T-cell (primary cell): ENCODE measurements at regions not wholly inside any gene's neighbourhood (a gene's known extent, or its start where the extent isn't known, plus 50 kb on each side); places are given as distances from the start of the nearest gene placed in this dataset.
"Not testable (repeated sequence)": the region's sequence is repeated elsewhere in the genome, so short reads cannot be mapped to it uniquely, and the experiment has no call there.

Experiments
- ATAC-seq, 4 experiments: fragments of 200-7000 bp in 3 of 4; fragments of 150-1000 bp in 1 of 4; cut with Tn5 transposase; replicated peaks in 1 of 4; 1 replicate in 3 of 4; 2 replicates in 1 of 4; pipeline ENCODE4 v1.10.0; 2021; ENCODE audit warnings: moderate library complexity in 3 of 4, mild to moderate bottlenecking in 2 of 4, moderate number of reproducible peaks in 1 of 4
- CTCF ChIA-PET, 2 donors: fragments of 300-600 bp; sonication (Branson Sonifier 250); formaldehyde crosslinking; loops; one replicate each; lab custom pipeline; 2022; ENCODE audit warnings: antibody characterized with exemption in 2 of 2; lab: Charles Lee
- POLR2A ChIA-PET, 2 donors: fragments of 300-600 bp; sonication (Branson Sonifier 250); formaldehyde crosslinking; loops; one replicate each; lab custom pipeline; 2022; ENCODE audit warnings: antibody characterized with exemption in 2 of 2; lab: Charles Lee
- DNase-seq, 35 experiments: peaks; one replicate each; pipeline versions ENCODE4 v3.0.0 to v3.0.0-alpha.2; 2013 to 2023
- H3K27ac ChIP-seq: one replicate; pipeline ENCODE4 v1.5.1; 2013; ENCODE audit warnings: low read length
- H3K27me3 ChIP-seq, 2 experiments: replicated peaks in 1 of 2; 1 replicate in 1 of 2; 2 replicates in 1 of 2; pipeline versions ENCODE4 v1.6.1 to v1.7.0; 2013; ENCODE audit warnings: low read length in 1 of 2, mixed read lengths in 1 of 2; ENCODE audit not compliant: control insufficient read depth in 2 of 2, insufficient read depth in 2 of 2; ENCODE audit errors: extremely low read depth in 1 of 2
- H3K36me3 ChIP-seq, 2 donors: 1 replicate in 1 of 2; 2 replicates in 1 of 2; pipeline versions ENCODE4 v1.6.1 to v1.7.0; 2013; ENCODE audit warnings: low read length in 1 of 2; ENCODE audit not compliant: control insufficient read depth in 2 of 2, insufficient read depth in 1 of 2; ENCODE audit errors: extremely low read depth in 1 of 2
- H3K4me1 ChIP-seq, 2 experiments: 1 replicate in 1 of 2; 2 replicates in 1 of 2; pipeline versions ENCODE4 v1.6.1 to v1.7.0; 2013; ENCODE audit warnings: low read length in 2 of 2, mixed read lengths in 1 of 2; ENCODE audit not compliant: insufficient read depth in 2 of 2, control insufficient read depth in 1 of 2; ENCODE audit errors: extremely low read depth in 1 of 2
- H3K4me3 ChIP-seq, 2 donors: 1 replicate in 1 of 2; 2 replicates in 1 of 2; pipeline versions ENCODE4 v1.5.1 to v1.7.0; 2013; ENCODE audit warnings: mild to moderate bottlenecking in 2 of 2, low read length in 1 of 2, moderate library complexity in 1 of 2; ENCODE audit not compliant: control insufficient read depth in 1 of 2; ENCODE audit errors: extremely low read depth in 1 of 2
- H3K9me3 ChIP-seq: 2 replicates; pipeline ENCODE4 v1.7.0; 2013
- H3K27ac Mint-ChIP-seq, 2 donors: one replicate each; pipeline ENCODE4 v1.8.0; 2020 to 2021; ENCODE audit warnings: mild to moderate bottlenecking in 2 of 2, mixed read lengths in 2 of 2
- H3K27me3 Mint-ChIP-seq, 2 donors: one replicate each; pipeline ENCODE4 v1.8.0; 2021 to 2022; ENCODE audit warnings: mixed read lengths in 2 of 2
- H3K36me3 Mint-ChIP-seq: one replicate; pipeline ENCODE4 v1.8.0; 2021; ENCODE audit warnings: mixed read lengths
- H3K4me1 Mint-ChIP-seq, 3 donors: one replicate each; pipeline ENCODE4 v1.8.0; 2020 to 2022; ENCODE audit warnings: mixed read lengths in 3 of 3, mild to moderate bottlenecking in 1 of 3
- H3K4me3 Mint-ChIP-seq, 3 donors: one replicate each; pipeline ENCODE4 v1.8.0; 2020 to 2022; ENCODE audit warnings: mild to moderate bottlenecking in 3 of 3, mixed read lengths in 3 of 3, moderate library complexity in 3 of 3
- H3K9me3 Mint-ChIP-seq, 3 donors: one replicate each; pipeline ENCODE4 v1.8.0; 2020 to 2022; ENCODE audit warnings: mixed read lengths in 3 of 3
- WGBS: methylation state at CpG from one replicate; pipeline ENCODE4 v1.1.5; 2013; ENCODE audit warnings: missing lambda C conversion rate; ENCODE audit not compliant: insufficient coverage; 5-methylcytosine and 5-hydroxymethylcytosine counted together

DNA sequence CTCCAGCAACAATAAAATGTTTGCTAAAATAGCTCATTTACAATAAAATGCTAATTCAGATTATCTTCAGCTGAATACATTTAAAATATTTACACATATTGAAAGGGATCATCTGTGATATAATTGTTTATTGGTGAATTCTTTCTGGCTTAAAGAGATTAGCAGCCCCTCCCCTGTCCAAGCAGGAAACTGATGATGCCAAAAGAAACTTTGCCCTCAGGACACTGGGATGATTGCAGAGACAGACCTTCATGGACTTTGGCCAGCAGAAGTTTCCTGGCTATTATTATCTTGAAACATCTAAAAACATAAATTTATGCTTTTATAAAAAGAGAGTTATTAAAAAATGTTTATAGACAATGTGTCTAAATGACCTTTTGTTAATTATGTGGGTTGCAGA lies 764.9 kb upstream of the MBL2 start:
- Histone ChIP-seq H3K9me3 (no peaks in the 10 kb centered on the region), H3K27ac (no peak overlapping the region), H3K36me3 (no peaks in the 10 kb centered on the region), H3K4me3 (no peak overlapping the region), H3K4me1 (no peaks in the 10 kb centered on the region), H3K27me3 (no peaks in the 10 kb centered on the region)
- Mint-ChIP-seq H3K27ac (no peak overlapping the region), H3K36me3 (no peaks in the 10 kb centered on the region), H3K4me1 (no peaks in the 10 kb centered on the region), H3K9me3 (peaks cover 5 to 17% (median 11%) of the 10 kb centered on the region in 3 donors), H3K4me3 (no peak overlapping the region), H3K27me3 (no peaks in the 10 kb centered on the region)
- ATAC-seq: no peak
- DNase-seq: no peak
- CTCF ChIA-PET: no interaction called here
- POLR2A ChIA-PET: no interaction called here

DNA sequence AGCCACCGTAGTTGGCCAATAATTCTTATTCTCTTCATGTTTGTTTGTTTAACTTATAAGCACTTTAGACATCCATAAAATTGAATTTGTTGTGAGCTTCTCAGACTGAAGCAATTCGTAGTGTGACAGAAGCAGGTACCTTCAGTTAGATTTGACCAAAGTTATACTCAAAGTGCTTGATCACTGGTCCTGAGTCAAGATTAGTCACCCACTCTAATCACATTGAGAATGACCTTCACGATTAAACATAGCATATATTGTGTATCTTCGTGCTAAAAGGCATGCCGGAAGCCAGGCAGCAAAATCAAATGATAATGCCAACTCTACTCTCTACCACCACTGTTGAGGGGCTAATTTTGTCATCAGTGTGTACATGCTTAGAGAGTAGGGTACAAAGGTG lies 763.7 kb upstream of the MBL2 start:
- WGBS: no CpG with 5 or more reads among the region's 5 CpGs
- H3K9me3 Mint-ChIP-seq: peaks cover 2 to 14% (median 8%) of the 10 kb centered on the region in 3 donors
- no peak overlapping the region for H3K4me3 Mint-ChIP-seq

DNA sequence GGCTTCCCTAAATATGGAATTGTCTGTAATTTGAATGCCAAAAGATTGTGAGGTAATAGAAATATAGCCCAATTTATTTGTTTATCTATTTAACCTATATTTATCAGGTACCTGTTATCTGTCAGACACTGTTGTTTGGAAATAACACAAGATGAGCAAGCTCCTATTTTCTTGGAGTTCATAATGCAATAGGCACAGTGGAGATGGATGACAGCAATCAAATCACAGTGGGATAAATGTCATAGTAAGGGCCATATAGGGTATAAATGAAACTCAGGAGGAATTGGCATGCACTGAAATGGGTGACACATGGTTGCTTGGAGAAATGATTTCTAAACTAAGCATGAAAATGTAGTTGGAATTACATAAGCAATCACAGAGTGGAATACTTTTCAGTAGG lies 761.8 kb upstream of the MBL2 start:
- H3K4me1 Mint-ChIP-seq: no peaks in the 10 kb centered on the region
- no peak overlapping the region for H3K4me3 Mint-ChIP-seq
- no peaks in the 10 kb centered on the region for H3K27me3 Mint-ChIP-seq
- no peaks in the 10 kb centered on the region for H3K27me3 ChIP-seq
- POLR2A ChIA-PET: interaction anchor here in 1 of 2 donors (0.6 kb wide), 1 partner anchor 35 kb away, joined by 4 read pairs; no protein-coding TSS in a partner anchor
- DNase-seq: no peak
- H3K27ac ChIP-seq: no peak overlapping the region
- H3K36me3 ChIP-seq: no peaks in the 10 kb centered on the region
- no peak for ATAC-seq
- peaks cover 3 to 15% (median 8%) of the 10 kb centered on the region in 3 donors for H3K9me3 Mint-ChIP-seq
- no peak overlapping the region for H3K27ac Mint-ChIP-seq
- CTCF ChIA-PET: no interaction called here
- H3K4me1 ChIP-seq: no peaks in the 10 kb centered on the region
- no peak overlapping the region for H3K4me3 ChIP-seq
- H3K36me3 Mint-ChIP-seq: no peaks in the 10 kb centered on the region
- H3K9me3 ChIP-seq: no peaks in the 10 kb centered on the region

More for the DNA sequence above, 763.7 kb upstream of the MBL2 start:
- no peaks in the 10 kb centered on the region for H3K9me3 ChIP-seq
- no peak overlapping the region for H3K4me3 ChIP-seq
- ATAC-seq (no peak), DNase-seq (no peak)
- no peak overlapping the region for H3K27ac Mint-ChIP-seq
- H3K36me3 Mint-ChIP-seq: no peaks in the 10 kb centered on the region
- POLR2A ChIA-PET: no interaction called here
- H3K27ac ChIP-seq: no peak overlapping the region
- no peaks in the 10 kb centered on the region for H3K27me3 Mint-ChIP-seq
- no peaks in the 10 kb centered on the region for H3K4me1 Mint-ChIP-seq
- CTCF ChIA-PET: no interaction called here
- H3K27me3 ChIP-seq: no peaks in the 10 kb centered on the region
- no peaks in the 10 kb centered on the region for H3K36me3 ChIP-seq
- H3K4me1 ChIP-seq: no peaks in the 10 kb centered on the region

DNA sequence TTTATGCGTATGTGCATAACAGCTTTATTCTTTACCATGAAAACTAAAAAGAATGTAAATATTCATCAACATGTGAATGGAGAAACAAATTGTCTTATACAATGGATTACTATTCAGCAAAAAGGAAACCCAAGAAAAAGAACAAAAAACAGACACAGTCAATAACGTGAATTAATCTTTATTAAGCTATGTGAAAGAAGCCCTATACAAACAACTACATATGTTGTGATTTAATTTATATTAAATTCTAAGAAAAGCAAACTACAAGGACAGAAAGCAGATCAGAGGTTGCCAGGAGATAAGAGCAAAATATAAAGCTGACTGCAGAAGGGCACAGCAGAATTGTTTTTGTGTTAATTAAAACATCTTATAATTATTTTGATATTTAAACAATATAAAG lies 756.4 kb upstream of the MBL2 start:
- Mint-ChIP-seq H3K9me3 (peaks cover 3 to 13% (median 11%) of the 10 kb centered on the region in 3 donors), H3K27me3 (no peaks in the 10 kb centered on the region), H3K4me1 (no peaks in the 10 kb centered on the region), H3K4me3 (no peak overlapping the region), H3K27ac (no peak overlapping the region), H3K36me3 (no peaks in the 10 kb centered on the region)
- H3K27ac ChIP-seq: no peak overlapping the region
- no peak overlapping the region for H3K4me3 ChIP-seq
- no peaks in the 10 kb centered on the region for H3K4me1 ChIP-seq
- H3K9me3 ChIP-seq: no peaks in the 10 kb centered on the region
- DNase-seq (no peak), ATAC-seq (no peak)
- ChIA-PET POLR2A (no interaction called here), CTCF (no interaction called here)
- no peaks in the 10 kb centered on the region for H3K27me3 ChIP-seq
- WGBS: no CpG with 5 or more reads among the region's 2 CpGs
- no peaks in the 10 kb centered on the region for H3K36me3 ChIP-seq

DNA sequence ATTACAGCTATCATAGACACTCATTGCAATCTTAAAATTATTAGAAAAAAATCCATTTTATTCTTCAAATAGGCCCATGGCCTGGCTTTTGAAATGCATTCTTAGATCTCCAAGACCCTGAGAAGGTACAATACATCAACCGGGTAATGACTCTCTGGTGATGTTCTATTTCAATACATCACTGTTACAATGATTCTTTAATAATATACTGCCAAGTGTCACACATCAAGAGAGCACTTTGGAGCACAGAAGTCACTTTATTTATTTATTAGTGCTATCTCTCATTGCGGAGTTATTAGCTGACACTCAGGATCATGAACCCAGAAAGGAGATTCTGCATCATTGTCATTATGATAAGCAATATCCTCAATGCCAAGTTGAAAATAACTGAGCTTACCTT lies 748.5 kb upstream of the MBL2 start:
- WGBS: no CpG with 5 or more reads among the region's 2 CpGs
- no peak for DNase-seq
- no peaks in the 10 kb centered on the region for H3K9me3 ChIP-seq
- ATAC-seq: no peak
- H3K27me3 ChIP-seq: no peaks in the 10 kb centered on the region
- CTCF ChIA-PET: interaction anchor here in 1 of 2 donors (0.5 kb wide), 1 partner anchor 121 kb away, joined by 8 read pairs; no protein-coding TSS in a partner anchor
- no peaks in the 10 kb centered on the region for H3K4me1 Mint-ChIP-seq
- H3K36me3 ChIP-seq: no peaks in the 10 kb centered on the region
- no peaks in the 10 kb centered on the region for H3K4me1 ChIP-seq
- H3K4me3 ChIP-seq: no peak overlapping the region
- no peak overlapping the region for H3K27ac ChIP-seq
- H3K4me3 Mint-ChIP-seq: no peak overlapping the region
- POLR2A ChIA-PET: no interaction called here
- H3K9me3 Mint-ChIP-seq: peaks cover 0 to 17% (median 11%) of the 10 kb centered on the region in 3 donors
- no peaks in the 10 kb centered on the region for H3K27me3 Mint-ChIP-seq
- no peak overlapping the region for H3K27ac Mint-ChIP-seq
- no peaks in the 10 kb centered on the region for H3K36me3 Mint-ChIP-seq

DNA sequence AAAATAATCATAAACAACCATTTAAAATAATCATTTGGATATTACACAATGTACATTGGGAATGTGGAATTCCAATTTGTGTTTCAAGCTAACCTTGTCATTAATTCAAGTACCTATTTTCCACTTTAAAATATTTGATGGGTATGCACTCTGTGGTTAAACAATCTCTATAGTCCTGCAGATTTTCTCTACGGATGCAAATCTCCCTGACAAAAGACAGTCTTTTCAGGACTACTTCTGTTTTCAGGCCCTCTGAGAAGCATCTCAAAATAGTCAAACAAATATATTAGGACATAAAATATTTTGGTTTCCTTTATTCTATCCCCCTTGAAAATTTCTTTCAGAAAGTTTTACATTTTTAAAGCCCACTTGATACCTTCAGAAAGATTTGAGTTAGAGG lies 735.6 kb upstream of the MBL2 start:
- Mint-ChIP-seq H3K4me1 (no peaks in the 10 kb centered on the region), H3K27ac (no peak overlapping the region), H3K4me3 (no peak overlapping the region), H3K27me3 (no peaks in the 10 kb centered on the region), H3K36me3 (no peaks in the 10 kb centered on the region), H3K9me3 (peaks cover 12 to 23% (median 15%) of the 10 kb centered on the region in 3 donors)
- no peaks in the 10 kb centered on the region for H3K27me3 ChIP-seq
- ATAC-seq: no peak
- CTCF ChIA-PET: no interaction called here
- no peaks in the 10 kb centered on the region for H3K9me3 ChIP-seq
- H3K36me3 ChIP-seq: no peaks in the 10 kb centered on the region
- DNase-seq: no peak
- no CpG with 5 or more reads among the region's 1 CpG for WGBS
- no peak overlapping the region for H3K27ac ChIP-seq
- H3K4me3 ChIP-seq: no peak overlapping the region
- no peaks in the 10 kb centered on the region for H3K4me1 ChIP-seq
- POLR2A ChIA-PET: no interaction called here

DNA sequence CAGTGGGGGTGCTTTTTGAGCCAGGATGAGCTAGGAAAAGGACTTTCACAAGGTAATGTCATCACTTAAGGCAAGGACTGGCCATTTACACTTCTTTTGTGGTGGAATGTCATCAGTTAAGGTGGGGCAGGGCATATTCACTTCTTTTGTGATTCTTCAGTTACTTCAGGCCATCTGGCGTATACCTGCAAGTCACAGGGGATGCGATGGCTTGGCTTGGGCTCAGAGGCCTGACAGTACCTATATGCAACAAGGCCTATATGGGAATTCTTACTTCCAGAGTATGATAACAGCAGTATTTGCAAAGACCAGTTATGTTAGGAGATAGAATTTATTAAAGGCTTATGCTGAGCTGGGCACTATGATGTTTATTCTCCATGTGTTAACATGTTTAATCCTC lies 731.9 kb upstream of the MBL2 start:
- H3K36me3 ChIP-seq, DNase-seq, H3K4me1 Mint-ChIP-seq, H3K4me3 ChIP-seq, H3K27ac ChIP-seq, H3K4me3 Mint-ChIP-seq, H3K36me3 Mint-ChIP-seq, H3K4me1 ChIP-seq, ATAC-seq, CTCF ChIA-PET, H3K27me3 ChIP-seq, H3K27ac Mint-ChIP-seq, POLR2A ChIA-PET, H3K9me3 ChIP-seq, H3K27me3 Mint-ChIP-seq: not testable (repeated sequence)
- peaks cover 22 to 28% (median 27%) of the 10 kb centered on the region in 3 donors for H3K9me3 Mint-ChIP-seq
- no CpG with 5 or more reads among the region's 2 CpGs for WGBS
